ENCODE measurements at regions not wholly inside any gene's neighbourhood (a gene's known extent, or its start where the extent isn't known, plus 50 kb on each side); places are given as distances from the start of the nearest gene placed in this dataset.
"Not testable (repeated sequence)": the region's sequence is repeated elsewhere in the genome, so short reads cannot be mapped to it uniquely, and the experiment has no call there.

- no peak for DNase-seq
Measured at GRCh38 chr4:18185491-18185890, 163.9 kb upstream of the LCORL start.

DNA sequence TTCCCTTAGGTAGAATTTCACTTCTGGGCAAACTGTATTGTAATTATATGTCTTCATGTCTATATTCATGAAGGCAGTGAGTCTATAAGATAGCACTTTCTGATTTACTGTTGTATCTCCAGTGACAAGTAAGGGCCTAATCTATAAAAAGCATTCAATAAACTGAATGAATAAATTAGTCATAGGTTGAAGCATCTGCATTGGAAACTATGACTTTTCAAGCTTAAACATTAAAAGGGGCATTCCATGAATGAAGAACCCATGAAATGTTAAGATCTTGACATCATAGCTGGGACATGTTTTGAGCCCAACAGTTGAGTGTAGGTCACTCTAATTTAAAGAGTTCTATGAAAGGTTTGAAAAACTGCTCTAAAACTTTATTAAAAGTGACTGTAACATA is 159.3 kb upstream of the LCORL start:
- DNase-seq: no peak

DNA sequence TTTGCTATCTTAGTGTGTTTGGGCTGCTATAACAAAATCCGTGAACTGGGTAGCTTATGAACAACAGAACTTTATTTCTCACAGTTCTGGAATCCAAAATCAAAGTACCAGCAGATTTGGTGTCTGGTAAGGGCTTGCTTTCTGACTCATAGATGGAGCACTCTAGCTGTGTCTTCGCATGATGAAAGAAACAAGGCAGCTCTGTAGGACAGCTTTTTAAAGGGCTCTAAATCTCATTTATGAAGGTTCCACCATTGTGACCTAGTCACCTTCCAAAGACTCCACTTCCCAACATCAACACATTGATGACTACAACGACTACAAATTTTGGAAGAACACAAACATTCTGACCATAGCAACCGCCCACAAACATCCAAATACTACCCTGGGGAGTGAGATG is 158.6 kb upstream of the LCORL start:
- no peak for DNase-seq

DNA sequence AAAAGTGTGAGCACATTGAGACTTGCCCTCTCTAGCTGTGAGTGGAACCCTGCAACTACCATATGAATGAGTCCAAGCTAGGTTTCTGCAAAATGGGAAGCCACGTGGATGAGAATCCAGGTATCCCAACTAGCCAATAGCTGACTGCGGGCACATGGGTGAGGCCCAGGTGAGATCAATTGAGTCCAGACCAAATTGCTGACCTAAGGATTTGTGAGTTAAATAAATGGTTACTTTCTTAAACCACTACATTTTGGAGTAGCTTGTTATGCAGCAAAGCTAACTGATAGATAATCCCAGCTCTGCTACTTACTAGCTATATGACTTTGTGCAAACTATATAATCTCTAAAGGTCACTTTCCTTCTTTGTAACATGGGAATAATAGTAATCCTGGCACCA is 150.3 kb upstream of the LCORL start:
- DNase-seq: no peak

DNA sequence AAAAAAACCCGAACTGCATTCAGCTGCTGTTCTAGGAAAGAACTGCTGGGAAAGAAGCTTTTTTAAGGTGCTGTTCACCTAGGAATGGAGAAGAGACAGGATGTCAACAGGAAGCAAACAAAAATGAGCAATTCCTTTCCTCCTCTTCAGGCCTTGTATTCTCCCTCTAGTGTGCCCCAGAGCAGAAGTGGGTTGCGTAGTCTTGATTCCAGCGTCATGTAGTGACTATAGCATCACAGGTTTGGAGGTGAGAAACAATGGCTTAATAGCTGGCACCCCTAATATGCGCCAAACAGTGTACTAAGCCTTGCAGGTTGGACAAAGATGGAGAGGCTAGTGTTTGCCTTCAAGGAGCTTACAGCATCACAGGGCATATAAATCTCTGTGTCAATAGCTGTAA is 146.3 kb upstream of the LCORL start:
- no peak for DNase-seq

DNA sequence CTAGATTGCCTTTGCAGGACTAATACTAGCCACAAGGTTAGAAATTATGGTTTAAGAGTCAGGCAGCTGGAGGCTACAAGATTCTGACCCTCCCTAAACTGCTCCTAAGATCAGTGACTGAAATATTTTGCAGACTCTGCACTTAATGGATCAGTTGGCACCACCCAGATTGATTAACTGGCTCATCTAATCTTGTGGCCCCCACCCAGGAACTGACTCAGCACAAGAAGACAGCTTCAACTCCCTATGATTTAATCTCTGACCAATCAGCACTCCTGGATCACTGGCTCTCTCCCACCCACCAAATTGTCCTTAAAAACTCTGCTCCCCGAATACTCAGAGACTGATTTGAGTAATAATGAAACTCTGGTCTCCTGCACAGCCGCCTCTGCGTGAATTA is 145.4 kb upstream of the LCORL start:
- DNase-seq: no peak

GRCh38 chr4:18162453-18162852 is 140.9 kb upstream of the LCORL start:
- no peak for DNase-seq

- not testable (repeated sequence) for DNase-seq
Measured at GRCh38 chr4:18159117-18159912, 137.8 kb upstream of the LCORL start.

- DNase-seq: no peak
Measured at GRCh38 chr4:18155067-18156041, 133.8 kb upstream of the LCORL start.

DNA sequence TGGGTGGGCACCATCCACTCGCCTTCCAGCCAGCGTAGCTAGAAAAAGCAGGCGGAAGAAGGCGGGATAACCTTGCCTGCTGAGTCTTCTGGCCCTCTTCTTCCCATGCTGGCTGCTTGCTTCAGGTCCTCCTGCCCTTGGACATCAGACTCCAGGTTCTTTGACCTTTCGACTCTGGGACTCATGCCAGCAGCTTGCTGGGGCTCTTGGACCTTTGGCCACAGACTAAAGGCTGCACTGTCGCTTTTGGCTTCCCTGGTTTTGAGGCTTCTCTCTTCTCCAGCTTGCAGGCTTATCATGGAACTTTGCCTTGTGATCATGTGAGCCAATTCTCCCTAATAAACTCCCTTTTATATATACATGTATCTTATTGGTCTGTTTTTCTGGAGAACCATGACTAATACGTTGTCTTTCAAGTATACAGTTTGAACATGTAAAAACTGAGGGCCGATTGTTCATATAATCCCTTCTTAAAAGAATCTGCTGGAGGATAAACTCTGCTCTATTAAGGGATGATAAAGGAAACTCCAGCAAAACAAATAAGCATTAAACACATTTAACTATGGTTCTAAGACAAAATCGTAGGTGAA is 116.6 kb upstream of the LCORL start:
- no peak for DNase-seq

DNA sequence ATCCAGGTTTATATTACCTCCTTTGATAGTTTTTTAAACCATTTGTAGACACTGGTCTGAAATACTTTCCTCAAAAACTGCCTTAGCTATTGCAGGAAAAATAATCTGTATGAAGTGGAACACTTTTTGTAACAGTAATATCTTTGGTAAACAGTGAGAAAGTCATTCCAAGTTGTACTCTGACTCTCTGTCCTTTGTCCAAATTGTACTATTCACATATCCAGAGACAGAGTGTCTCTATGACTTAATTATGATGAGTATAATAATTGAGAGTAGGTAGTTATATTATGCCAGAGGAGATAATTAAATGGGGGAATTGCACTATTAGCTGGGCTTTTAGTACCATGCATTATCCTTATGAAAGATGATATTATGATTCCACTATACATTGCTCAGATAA is 112.6 kb upstream of the LCORL start:
- DNase-seq: no peak

DNA sequence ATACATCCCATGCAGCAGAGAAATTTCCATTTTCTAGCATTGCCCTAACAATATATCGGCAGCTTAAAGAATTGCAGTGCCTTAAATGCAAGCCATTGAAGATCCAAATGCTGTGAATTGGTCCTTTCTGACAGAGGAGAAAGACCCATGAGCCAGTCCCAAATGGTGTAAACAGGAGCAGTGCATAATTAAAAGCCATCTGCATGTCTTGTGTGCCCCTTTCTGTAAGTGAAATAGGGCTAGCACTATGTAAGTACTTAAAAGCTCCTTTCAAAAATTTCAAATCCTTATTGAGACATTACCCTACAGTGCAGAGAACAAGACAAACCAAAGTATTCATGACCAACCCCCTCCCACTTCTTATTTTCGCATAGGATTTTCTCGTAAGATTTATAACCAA is 108.7 kb upstream of the LCORL start:
- DNase-seq: no peak

DNA sequence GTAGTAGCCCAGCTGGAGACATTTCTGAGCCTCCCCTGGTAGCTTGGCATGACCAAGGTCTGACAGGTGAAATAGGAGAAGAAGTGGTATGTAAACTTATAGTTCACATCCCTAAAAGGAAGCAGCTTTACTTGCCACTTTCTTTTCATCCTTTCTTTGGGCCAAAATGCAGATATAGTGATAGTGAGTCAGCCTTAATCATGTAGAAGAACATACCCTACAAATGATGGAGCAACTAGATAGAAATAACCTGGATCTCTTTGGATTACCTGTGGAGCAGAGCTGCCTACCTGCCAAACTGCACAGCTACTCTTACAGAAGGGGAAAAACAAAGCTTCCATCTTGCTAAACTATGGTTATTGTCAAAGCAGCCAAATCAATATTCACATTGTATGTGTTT is 106.7 kb upstream of the LCORL start:
- no peak for DNase-seq

DNA sequence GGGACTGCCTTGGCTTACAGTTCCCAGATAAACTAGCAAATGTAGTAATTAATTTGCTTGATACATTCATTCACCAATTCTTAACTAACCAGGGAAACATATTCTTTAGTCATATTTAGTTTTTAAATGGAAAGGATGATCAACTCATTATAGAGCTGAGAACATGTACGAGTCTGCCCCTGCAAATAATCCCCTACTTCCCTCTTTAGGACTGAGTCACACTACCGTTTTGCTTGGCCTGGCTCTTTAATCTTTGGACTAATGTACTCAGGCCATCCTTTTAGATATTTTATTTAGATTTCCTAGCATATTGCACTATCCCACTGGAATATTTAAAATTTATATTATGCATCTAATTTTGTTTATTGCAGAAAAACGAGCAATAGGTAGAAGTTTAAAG is 105.5 kb upstream of the LCORL start:
- DNase-seq: no peak

DNA sequence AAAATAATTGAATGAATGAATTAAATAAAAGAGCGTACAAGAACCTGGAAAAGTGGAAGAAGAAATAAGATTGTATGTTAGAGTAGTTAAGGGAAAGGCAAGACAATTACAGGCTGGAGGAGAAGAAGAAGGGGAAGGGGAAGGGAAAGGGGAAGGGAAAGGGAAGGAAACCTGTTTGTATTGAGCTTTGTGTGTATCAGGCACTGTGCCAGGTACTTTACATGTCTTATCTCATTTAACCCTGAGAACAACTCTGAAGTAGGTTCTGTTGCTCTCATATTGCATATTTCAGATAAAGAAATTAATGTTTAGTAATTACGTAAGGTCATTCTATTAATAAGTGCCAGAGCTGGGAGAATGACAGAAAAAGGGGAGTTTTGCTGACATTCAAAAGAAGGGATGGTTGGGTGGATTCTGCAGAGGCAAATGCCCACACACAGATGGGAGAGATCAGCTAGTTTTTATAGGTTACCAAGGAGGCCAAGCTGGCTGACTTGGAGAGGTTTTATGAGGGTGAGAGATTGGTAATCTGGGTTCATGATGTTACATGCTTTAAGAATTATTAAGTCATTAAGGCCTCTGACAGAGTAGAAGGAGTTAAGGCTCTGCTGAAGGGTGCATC is 92.3 kb upstream of the LCORL start:
- no peak for DNase-seq

DNA sequence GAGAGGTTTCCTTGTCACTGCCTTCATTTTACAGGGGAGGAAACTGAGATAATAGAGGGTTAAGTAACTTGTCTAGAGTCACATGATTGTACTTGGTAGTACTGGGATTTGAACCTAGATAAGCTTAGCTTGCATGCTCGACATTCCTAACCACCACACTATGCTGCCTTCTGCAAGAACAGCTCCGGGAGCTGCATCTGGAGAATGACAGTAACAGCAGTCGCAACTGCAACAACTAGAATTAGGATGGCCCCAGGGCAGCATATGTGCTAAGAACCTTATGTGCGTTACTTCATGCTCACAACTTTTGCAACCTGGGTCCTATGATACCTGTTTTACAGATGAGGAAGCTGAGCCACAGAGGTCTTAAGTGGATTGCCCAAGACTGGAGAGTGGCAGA is 89.5 kb upstream of the LCORL start:
- no peak for DNase-seq

- DNase-seq: no peak
Measured at GRCh38 chr4:18110099-18110498, 88.5 kb upstream of the LCORL start.

GRCh38 chr4:18109676-18110075 is 88.1 kb upstream of the LCORL start:
- DNase-seq: no peak

DNA sequence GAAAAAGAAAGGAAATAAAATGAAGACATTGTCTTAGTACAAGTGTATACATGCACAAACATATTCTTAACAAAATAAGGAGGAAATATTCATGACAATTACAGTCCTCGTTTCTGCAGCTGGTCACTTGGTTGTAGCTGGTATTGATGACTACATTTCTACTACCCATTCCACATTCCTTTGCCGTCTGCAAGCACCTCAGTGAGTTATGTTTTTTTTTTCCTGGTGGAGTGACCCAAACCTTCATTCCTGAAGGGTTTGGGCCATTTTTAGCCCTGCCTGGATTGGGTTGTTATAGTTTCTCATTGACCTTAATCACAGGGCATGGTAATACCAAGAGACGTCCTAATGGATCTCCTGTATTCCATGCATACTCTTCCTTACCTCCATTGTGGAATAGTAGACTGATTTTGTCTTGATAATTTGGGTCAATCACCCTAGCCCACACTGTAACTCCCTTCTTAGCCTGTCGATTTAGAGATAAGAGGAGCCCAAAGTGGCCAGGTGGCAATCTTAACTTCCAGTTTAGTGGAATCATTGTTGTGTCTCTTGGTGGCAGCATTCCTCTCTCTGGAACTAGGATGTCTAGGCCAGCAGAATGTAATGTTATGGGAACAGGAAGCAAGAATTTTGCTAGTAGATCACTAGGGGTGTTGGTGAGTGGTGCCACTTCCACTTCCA is 86.4 kb upstream of the LCORL start:
- not testable (repeated sequence) for DNase-seq

DNA sequence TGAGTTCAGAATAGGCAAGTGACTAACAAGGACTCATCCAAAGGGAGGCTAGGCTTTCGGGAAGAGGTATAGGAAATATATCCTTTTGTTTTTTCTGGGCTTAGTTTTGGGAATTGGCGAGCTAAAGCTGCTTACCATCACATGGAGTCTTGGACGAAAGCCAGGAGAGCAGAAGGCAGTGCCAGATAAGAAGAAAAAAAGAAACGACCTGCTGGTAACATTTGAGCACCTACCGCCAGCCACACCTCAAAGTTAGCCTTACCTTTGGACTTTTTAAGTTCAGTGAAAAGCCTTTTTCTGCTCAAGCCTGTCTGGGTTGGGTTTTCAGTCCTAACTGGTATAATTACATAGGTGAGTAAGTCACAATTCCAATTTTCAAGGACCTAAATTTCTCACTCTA is 85.1 kb upstream of the LCORL start:
- no peak for DNase-seq

- DNase-seq: no peak
Measured at GRCh38 chr4:18105030-18106011, 83.8 kb upstream of the LCORL start.

Measured in fibroblast of skin of right quadriceps (primary cell).